HL-60 (cell line): ENCODE measurements at regions not wholly inside any gene's neighbourhood (a gene's known extent, or its start where the extent isn't known, plus 50 kb on each side); places are given as distances from the start of the nearest gene placed in this dataset.

ENCODE experiments used
- DNase-seq, 2 experiments: peaks; one replicate each; pipeline ENCODE4 v3.0.0-alpha.2; 2010 to 2020; ENCODE audit warnings: low read depth in 1 of 2, low spot score in 1 of 2
- H3K27ac ChIP-seq: fragments of 250-450 bp; sonication (Bioruptor Pico); replicated peaks from 2 replicates; pipeline ENCODE4 v1.5.1; 2020; ENCODE audit warnings: mild to moderate bottlenecking, moderate library complexity
- H3K27me3 ChIP-seq: fragments of 250-450 bp; sonication (Bioruptor Pico); 2 replicates; pipeline ENCODE4 v1.5.1; 2021; ENCODE audit warnings: mild to moderate bottlenecking, moderate library complexity; ENCODE audit not compliant: insufficient read depth, poor library complexity, severe bottlenecking
- H3K4me3 ChIP-seq: replicated peaks from 2 replicates; pipeline ENCODE4 v1.5.1; 2011; ENCODE audit warnings: mild to moderate bottlenecking, control low read depth, low read length; ENCODE audit not compliant: insufficient read depth
- GABPA ChIP-seq: IDR thresholded peaks from 2 replicates; pipeline ENCODE4 v1.6.1; 2012; ENCODE audit warnings: low read depth
- POLR2AphosphoS5 ChIP-seq: IDR thresholded peaks from 2 replicates; pipeline ENCODE4 v1.6.1; 2012; ENCODE audit warnings: low read depth
- SPI1 ChIP-seq: IDR thresholded peaks from 2 replicates; pipeline ENCODE4 v1.6.1; 2012; ENCODE audit warnings: low read depth, mild to moderate bottlenecking, borderline replicate concordance
- TF ChIP-seq, protein P1 (sequence below): IDR thresholded peaks from 2 replicates; pipeline ENCODE4 v1.6.1; 2012; ENCODE audit warnings: low read depth; ENCODE audit not compliant: insufficient replicate concordance
- TF ChIP-seq, protein P2 (sequence below): IDR thresholded peaks from one replicate; pipeline ENCODE4 v1.5.1; 2011; ENCODE audit warnings: low read length, control low read depth, inconsistent platforms; ENCODE audit not compliant: insufficient read depth

DNA sequence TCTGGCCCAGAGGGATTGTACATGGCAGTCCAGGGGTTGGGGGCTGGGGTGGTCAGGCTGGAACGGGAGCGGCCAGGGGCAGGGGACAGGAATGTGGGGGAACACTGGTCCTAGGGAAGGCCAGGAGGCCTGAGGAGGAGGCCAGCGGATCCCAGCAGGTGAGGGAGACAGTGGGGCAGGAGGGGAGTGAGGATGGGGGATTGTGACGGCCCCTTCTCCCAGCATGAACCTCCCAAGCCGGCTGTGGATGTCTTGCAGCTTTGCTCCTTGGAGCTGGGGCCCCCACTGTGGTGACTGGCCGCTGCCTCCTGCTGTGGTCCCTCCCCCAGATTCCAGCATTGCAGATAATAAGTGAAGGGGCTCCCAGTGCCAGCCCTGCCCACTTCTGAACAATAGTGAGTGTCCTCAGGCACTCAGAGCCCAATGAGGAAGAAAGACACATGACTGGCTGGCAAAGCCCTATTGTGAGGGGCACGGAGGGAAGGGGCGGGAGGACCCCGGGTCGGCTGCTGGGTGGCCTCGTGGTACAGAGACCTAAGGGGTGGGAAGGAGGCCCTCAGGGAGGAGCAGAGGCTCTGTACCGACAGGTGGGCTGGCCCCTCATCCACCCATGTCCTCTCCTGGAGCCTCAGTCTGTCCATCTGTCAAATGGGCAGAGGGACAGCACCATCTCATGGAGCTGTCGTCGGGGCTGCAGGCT lies 215.0 kb downstream of the KIF26A start:
- DNase-seq: no peak
- Histone ChIP-seq H3K27ac (no peak overlapping the region), H3K4me3 (no peak overlapping the region), H3K27me3 (no peaks in the 10 kb centered on the region)
- TF ChIP-seq, protein P1, sequence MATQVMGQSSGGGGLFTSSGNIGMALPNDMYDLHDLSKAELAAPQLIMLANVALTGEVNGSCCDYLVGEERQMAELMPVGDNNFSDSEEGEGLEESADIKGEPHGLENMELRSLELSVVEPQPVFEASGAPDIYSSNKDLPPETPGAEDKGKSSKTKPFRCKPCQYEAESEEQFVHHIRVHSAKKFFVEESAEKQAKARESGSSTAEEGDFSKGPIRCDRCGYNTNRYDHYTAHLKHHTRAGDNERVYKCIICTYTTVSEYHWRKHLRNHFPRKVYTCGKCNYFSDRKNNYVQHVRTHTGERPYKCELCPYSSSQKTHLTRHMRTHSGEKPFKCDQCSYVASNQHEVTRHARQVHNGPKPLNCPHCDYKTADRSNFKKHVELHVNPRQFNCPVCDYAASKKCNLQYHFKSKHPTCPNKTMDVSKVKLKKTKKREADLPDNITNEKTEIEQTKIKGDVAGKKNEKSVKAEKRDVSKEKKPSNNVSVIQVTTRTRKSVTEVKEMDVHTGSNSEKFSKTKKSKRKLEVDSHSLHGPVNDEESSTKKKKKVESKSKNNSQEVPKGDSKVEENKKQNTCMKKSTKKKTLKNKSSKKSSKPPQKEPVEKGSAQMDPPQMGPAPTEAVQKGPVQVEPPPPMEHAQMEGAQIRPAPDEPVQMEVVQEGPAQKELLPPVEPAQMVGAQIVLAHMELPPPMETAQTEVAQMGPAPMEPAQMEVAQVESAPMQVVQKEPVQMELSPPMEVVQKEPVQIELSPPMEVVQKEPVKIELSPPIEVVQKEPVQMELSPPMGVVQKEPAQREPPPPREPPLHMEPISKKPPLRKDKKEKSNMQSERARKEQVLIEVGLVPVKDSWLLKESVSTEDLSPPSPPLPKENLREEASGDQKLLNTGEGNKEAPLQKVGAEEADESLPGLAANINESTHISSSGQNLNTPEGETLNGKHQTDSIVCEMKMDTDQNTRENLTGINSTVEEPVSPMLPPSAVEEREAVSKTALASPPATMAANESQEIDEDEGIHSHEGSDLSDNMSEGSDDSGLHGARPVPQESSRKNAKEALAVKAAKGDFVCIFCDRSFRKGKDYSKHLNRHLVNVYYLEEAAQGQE: no peak
- TF ChIP-seq, protein P2, sequence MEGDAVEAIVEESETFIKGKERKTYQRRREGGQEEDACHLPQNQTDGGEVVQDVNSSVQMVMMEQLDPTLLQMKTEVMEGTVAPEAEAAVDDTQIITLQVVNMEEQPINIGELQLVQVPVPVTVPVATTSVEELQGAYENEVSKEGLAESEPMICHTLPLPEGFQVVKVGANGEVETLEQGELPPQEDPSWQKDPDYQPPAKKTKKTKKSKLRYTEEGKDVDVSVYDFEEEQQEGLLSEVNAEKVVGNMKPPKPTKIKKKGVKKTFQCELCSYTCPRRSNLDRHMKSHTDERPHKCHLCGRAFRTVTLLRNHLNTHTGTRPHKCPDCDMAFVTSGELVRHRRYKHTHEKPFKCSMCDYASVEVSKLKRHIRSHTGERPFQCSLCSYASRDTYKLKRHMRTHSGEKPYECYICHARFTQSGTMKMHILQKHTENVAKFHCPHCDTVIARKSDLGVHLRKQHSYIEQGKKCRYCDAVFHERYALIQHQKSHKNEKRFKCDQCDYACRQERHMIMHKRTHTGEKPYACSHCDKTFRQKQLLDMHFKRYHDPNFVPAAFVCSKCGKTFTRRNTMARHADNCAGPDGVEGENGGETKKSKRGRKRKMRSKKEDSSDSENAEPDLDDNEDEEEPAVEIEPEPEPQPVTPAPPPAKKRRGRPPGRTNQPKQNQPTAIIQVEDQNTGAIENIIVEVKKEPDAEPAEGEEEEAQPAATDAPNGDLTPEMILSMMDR: no peak
- TF ChIP-seq SPI1 (no peak), POLR2AphosphoS5 (no peak), GABPA (no peak)

- H3K27ac ChIP-seq: no peak overlapping the region
- no peaks in the 10 kb centered on the region for H3K27me3 ChIP-seq
- no peak overlapping the region for H3K4me3 ChIP-seq
- DNase-seq: no peak
- TF ChIP-seq GABPA (no peak), SPI1 (no peak), POLR2AphosphoS5 (no peak)
- TF ChIP-seq, protein P1: no peak
- TF ChIP-seq, protein P2: no peak
Measured at GRCh38 chr14:104353921-104354701, 215.7 kb downstream of the KIF26A start.

- DNase-seq: no peak
- TF ChIP-seq, protein P2: no peak
- TF ChIP-seq POLR2AphosphoS5 (no peak), SPI1 (no peak), GABPA (no peak)
- TF ChIP-seq, protein P1: no peak
- H3K27me3 ChIP-seq: no peaks in the 10 kb centered on the region
- H3K4me3 ChIP-seq: no peak overlapping the region
- H3K27ac ChIP-seq: no peak overlapping the region
Measured at GRCh38 chr14:104355101-104356019, 217.0 kb downstream of the KIF26A start.
